ENCODE measurements at regions not wholly inside any gene's neighbourhood (a gene's known extent, or its start where the extent isn't known, plus 50 kb on each side); places are given as distances from the start of the nearest gene placed in this dataset.

DNA sequence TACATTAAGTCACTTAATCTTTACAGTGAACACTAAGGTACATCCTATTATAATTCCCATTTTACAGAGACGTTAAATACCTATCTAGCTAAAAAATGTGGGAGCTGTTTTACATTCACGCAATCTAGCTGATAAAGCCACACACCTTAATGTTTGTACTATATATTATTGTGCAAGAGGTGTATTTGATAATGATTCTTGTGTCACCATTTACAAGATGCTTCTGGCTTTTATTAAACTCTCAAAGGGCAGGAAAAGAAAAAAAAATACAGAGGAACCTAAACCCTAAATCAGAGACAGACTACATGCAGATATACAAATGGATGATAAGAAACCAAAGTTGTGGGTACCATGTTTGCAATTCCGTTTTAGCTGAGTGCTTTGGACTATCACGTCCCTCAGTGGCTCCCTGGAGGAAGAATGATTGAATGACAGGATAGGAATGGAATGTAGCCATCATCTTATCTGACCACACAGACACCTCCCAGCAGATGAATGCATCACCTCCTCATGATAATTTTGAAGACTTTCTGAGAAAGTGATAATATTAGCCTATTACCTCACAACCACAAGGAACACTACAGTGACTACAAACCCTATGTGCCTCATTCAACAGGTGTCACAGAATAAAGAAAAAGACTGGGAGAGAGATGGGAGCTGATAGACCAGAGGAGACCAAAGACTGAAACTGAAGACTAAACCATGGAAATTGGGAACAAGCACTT lies 230.5 kb upstream of the SERP2 start (continued):
- TF ChIP-seq CBX5 (IDR thresholded peaks at IDR 0.05; ENCODE audit: low read depth, low read length): no peak
- TF ChIP-seq RBBP5 (IDR thresholded peaks at IDR 0.05; ENCODE audit: borderline replicate concordance, low read depth, low read length): no peak
- no peak for TF ChIP-seq SAP30 (IDR thresholded peaks at IDR 0.05; ENCODE audit: insufficient read depth, insufficient replicate concordance, low read length)
- TF ChIP-seq EP300 (IDR thresholded peaks at IDR 0.05; ENCODE audit: borderline replicate concordance in 1 of 2, low read depth in 2 of 2, low read length in 2 of 2): no peak
